Stomach (tissue), 8 donors: ENCODE measurements at regions not wholly inside any gene's neighbourhood (a gene's known extent, or its start where the extent isn't known, plus 50 kb on each side); places are given as distances from the start of the nearest gene placed in this dataset.

Experiments used
- DNase-seq, 2 donors: peaks; one replicate each; pipeline versions ENCODE4 v3.0.0 to v3.0.0-alpha.2; 2013 to 2019
- H3K27ac ChIP-seq, 5 donors: fragments of 200-600 bp in 4 of 5; sonication (generic) in 4 of 5; one replicate each; pipeline ENCODE4 v1.5.1; 2013 to 2019; ENCODE audit warnings: mild to moderate bottlenecking in 1 of 5, moderate library complexity in 1 of 5
- H3K27me3 ChIP-seq, 3 donors: fragments of 200-600 bp; sonication (generic); one replicate each; pipeline ENCODE4 v1.5.1; 2017 to 2019; ENCODE audit warnings: mixed run types in 1 of 3
- H3K36me3 ChIP-seq, 4 donors: fragments of 200-600 bp; sonication (generic); 1 replicate in 3 of 4; 2 replicates in 1 of 4; pipeline ENCODE4 v1.5.1; 2016 to 2019
- H3K4me1 ChIP-seq, 4 donors: fragments of 200-600 bp; sonication (generic); one replicate each; pipeline ENCODE4 v1.5.1; 2016 to 2019
- H3K4me3 ChIP-seq, 4 donors: fragments of 200-600 bp; sonication (generic) in 3 of 4; one replicate each; pipeline ENCODE4 v1.5.1; 2016 to 2019; ENCODE audit warnings: mild to moderate bottlenecking in 1 of 4
- H3K9me3 ChIP-seq, 4 donors: fragments of 200-600 bp; sonication (generic); one replicate each; pipeline ENCODE4 v1.5.1; 2016 to 2019
- CTCF ChIP-seq, 7 experiments: fragments of 450-650 bp in 4 of 7; fragments of 200-600 bp in 3 of 7; sonication (generic) in 3 of 7; IDR thresholded peaks; one replicate each; pipeline ENCODE4 v1.5.1; 2016 to 2019; ENCODE audit warnings: antibody characterized with exemption in 7 of 7, control low read depth in 2 of 7, mild to moderate bottlenecking in 1 of 7
- EP300 ChIP-seq: sonication (generic); formaldehyde crosslinking; IDR thresholded peaks from one replicate; pipeline ENCODE4 v1.6.1; 2017; ENCODE audit warnings: antibody characterized with exemption
- POLR2A ChIP-seq, 4 donors: fragments of 450-650 bp; IDR thresholded peaks; one replicate each; pipeline ENCODE4 v1.6.1; 2016; ENCODE audit warnings: antibody characterized with exemption in 4 of 4, control low read depth in 2 of 4, mild to moderate bottlenecking in 1 of 4, moderate library complexity in 1 of 4
- POLR2AphosphoS5 ChIP-seq, 3 donors: sonication (generic); formaldehyde crosslinking; IDR thresholded peaks; one replicate each; pipeline ENCODE4 v1.6.1; 2016; ENCODE audit warnings: antibody characterized with exemption in 3 of 3
- WGBS, 5 donors: extraction: QIAGEN DNeasy Blood & Tissue Kit in 3 of 5; methylation state at CpG; one replicate each; pipeline versions ENCODE4 v1.1.5 to v1.1.7; 2013 to 2018; 5-methylcytosine and 5-hydroxymethylcytosine counted together
- intact Hi-C: fragments of 100-400 bp; cut with DNase I; formaldehyde crosslinking; loops from one replicate; pipeline ENCODE4 v1.15.1; 2023; ENCODE audit warnings: low total_unique reads
- donor health status: healthy with polysubstance abuse.
- donor health status: Bipolar disorder and iron deficiency.
- donor health status: healthy.

- no peak overlapping the region for H3K4me3 ChIP-seq
- DNase-seq: no peak
- no peaks in the 10 kb centered on the region for H3K4me1 ChIP-seq
- no peaks in the 10 kb centered on the region for H3K27me3 ChIP-seq
- TF ChIP-seq CTCF (IDR thresholded peaks at IDR 0.05) (no peak), POLR2A (IDR thresholded peaks at IDR 0.05) (no peak), POLR2AphosphoS5 (IDR thresholded peaks at IDR 0.05) (no peak), EP300 (no peak)
- intact Hi-C loops: no loop called here
- 59 to 71% (median 65%) methylated on average over 5 of the region's 5 CpGs for WGBS, 5 donors
- no peaks in the 10 kb centered on the region for H3K36me3 ChIP-seq
- H3K9me3 ChIP-seq: no peaks in the 10 kb centered on the region
- no peak overlapping the region for H3K27ac ChIP-seq
These were observed 888.3 kb upstream of the CELF4 start for GRCh38 chr18:38453880-38454279.

GRCh38 chr18:38450876-38451275 is 885.3 kb upstream of the CELF4 start:
- intact Hi-C loops: no loop called here
- H3K4me1 ChIP-seq: no peaks in the 10 kb centered on the region
- H3K36me3 ChIP-seq: no peaks in the 10 kb centered on the region
- H3K4me3 ChIP-seq: no peak overlapping the region
- no peak overlapping the region for H3K27ac ChIP-seq
- H3K9me3 ChIP-seq: no peaks in the 10 kb centered on the region
- WGBS, 5 donors: 13 to 28% (median 22%) methylated on average over 4 of the region's 4 CpGs
- DNase-seq: no peak
- no peak for TF ChIP-seq POLR2AphosphoS5 (IDR thresholded peaks at IDR 0.05)
- TF ChIP-seq CTCF (IDR thresholded peaks at IDR 0.05): no peak
- no peak for TF ChIP-seq POLR2A (IDR thresholded peaks at IDR 0.05)
- no peak for TF ChIP-seq EP300
- no peaks in the 10 kb centered on the region for H3K27me3 ChIP-seq

GRCh38 chr18:38445804-38446145 is 880.2 kb upstream of the CELF4 start:
- H3K4me1 ChIP-seq: no peaks in the 10 kb centered on the region
- no peak overlapping the region for H3K27ac ChIP-seq
- H3K9me3 ChIP-seq: no peaks in the 10 kb centered on the region
- no peak for TF ChIP-seq EP300
- no peak for TF ChIP-seq CTCF (IDR thresholded peaks at IDR 0.05)
- no peak for TF ChIP-seq POLR2AphosphoS5 (IDR thresholded peaks at IDR 0.05)
- intact Hi-C loops: no loop called here
- WGBS, 5 donors: 78 to 96% (median 88%) methylated on average over 1 of the region's 1 CpG
- no peaks in the 10 kb centered on the region for H3K27me3 ChIP-seq
- DNase-seq: no peak
- no peak overlapping the region for H3K4me3 ChIP-seq
- no peaks in the 10 kb centered on the region for H3K36me3 ChIP-seq

GRCh38 chr18:38444971-38445803 is 879.6 kb upstream of the CELF4 start:
- no peak overlapping the region for H3K27ac ChIP-seq
- H3K36me3 ChIP-seq: no peaks in the 10 kb centered on the region
- WGBS, 5 donors: 66 to 77% (median 75%) methylated on average over 7 of the region's 7 CpGs
- no peak overlapping the region for H3K4me3 ChIP-seq
- no peaks in the 10 kb centered on the region for H3K4me1 ChIP-seq
- intact Hi-C loops: no loop called here
- no peak for DNase-seq
- no peaks in the 10 kb centered on the region for H3K27me3 ChIP-seq
- TF ChIP-seq EP300 (no peak), POLR2A (IDR thresholded peaks at IDR 0.05) (no peak), POLR2AphosphoS5 (IDR thresholded peaks at IDR 0.05) (no peak), CTCF (IDR thresholded peaks at IDR 0.05) (no peak)
- H3K9me3 ChIP-seq: no peaks in the 10 kb centered on the region
